GM21619 (cell line): ENCODE measurements at regions not wholly inside any gene's neighbourhood (a gene's known extent, or its start where the extent isn't known, plus 50 kb on each side); places are given as distances from the start of the nearest gene placed in this dataset.
"Not testable (repeated sequence)": the region's sequence is repeated elsewhere in the genome, so short reads cannot be mapped to it uniquely, and the experiment has no call there.

ENCODE experiments used
- ATAC-seq: cut with Tn5 transposase; IDR thresholded peaks from one replicate; pipeline ENCODE4 v1.9.1; 2021; ENCODE audit not compliant: unreplicated experiment

DNA sequence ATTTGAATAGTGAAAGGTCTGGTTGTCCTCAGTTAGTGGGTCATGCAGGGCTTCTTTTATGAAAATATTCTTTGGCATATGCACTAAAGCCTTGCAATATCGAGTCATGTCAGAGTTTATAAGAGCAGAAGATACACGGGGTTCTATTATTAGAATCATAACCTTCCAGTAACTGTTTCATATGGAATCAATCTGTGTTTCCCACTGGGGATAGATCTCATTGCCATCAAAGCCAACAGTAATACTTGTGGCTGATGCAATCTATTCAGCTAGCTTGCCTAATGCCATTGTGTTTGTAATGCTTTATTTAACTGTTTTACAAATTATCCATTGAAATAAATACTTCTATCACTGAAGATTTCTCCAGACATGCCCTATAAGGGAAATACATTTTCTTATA, 746.9 kb upstream of the PCDH9 start:
- ATAC-seq, result no peak

- ATAC-seq, result no peak
These were observed 741.2 kb upstream of the PCDH9 start for GRCh38 chr13:67971291-67971690.

- ATAC-seq, result no peak
These were observed 736.9 kb upstream of the PCDH9 start for GRCh38 chr13:67967031-67967430.

GRCh38 chr13:67966065-67966464, 735.9 kb upstream of the PCDH9 start:
- no peak for ATAC-seq

DNA sequence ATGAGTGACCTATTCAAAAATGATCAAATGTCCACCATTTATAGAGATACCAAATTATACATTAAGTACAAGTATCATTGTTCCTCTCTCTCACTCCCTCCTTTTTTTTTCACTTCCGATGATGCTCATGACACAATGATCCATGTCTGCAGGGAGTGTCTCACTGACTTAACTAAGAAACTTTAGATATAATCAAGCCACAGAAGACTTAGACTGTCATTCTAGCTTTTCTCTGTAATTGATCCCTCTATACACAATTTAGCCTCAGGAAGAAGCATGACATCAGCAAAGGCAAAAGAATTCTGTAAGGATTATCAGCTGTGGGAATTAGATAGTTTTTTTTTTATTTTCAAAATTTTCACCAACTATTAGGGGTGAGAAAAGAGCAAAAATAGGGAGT, 734.9 kb upstream of the PCDH9 start:
- ATAC-seq, result no peak

- no peak for ATAC-seq
These were observed 734.0 kb upstream of the PCDH9 start for GRCh38 chr13:67964091-67964490.

GRCh38 chr13:67961331-67961730, 731.2 kb upstream of the PCDH9 start:
- no peak for ATAC-seq

DNA sequence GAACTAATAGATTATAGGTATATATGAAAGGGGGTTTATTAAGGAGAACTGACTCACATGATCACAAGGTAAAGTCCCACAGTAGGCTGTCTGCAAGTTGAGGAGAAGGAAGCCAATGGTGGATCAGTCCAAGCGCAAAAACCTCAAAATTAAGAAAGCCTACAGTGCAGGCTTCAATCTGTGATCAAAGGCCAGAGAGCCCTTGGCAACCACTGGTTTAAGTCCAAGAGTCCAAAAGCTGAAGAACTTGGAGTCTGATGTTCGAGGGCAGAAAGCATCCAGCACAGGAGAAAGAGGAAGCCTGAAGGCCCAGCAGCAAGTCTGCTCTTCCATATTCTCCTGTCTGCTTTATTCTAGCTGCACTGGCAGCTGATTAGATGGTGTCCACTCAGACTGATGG, 721.3 kb upstream of the PCDH9 start:
- no peak for ATAC-seq

DNA sequence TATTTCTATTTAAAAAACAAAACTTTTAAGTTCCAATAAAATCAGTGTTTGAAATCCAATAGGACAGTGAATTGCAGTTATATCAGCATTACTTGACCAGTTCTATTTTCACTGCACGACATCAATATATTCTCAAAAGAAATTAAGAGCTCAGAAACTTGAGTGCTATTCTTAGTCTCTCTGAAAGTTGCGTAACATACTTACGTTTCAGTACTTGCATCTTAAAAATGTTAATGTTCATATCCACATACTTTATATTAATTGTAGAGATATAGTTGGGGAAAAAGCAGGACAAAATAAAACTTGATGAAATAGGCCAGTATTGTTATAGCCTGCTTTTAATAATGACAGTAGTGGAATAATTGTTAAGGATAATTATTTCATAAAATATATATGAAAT, 720.5 kb upstream of the PCDH9 start:
- ATAC-seq, result no peak

GRCh38 chr13:67946131-67946530, 716.0 kb upstream of the PCDH9 start:
- no peak for ATAC-seq

DNA sequence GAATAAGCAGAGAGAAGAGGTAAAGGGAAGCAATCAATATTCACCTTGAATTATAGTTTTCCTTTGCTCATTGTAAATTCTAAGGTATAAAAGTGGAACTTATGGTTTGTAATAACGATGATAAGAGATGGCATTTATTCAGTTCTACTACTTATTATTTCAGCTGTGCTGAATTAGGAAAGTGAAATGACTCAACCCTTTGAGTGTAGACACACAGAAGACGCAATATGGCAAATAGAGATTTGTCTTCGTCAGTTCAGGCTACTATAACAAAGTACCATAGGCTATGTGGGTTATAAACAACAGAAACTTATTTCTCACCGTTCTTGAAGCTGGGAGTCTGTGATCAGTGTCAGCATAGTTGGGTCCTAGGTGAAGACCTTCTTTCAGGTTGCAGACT, 713.0 kb upstream of the PCDH9 start:
- no peak for ATAC-seq

DNA sequence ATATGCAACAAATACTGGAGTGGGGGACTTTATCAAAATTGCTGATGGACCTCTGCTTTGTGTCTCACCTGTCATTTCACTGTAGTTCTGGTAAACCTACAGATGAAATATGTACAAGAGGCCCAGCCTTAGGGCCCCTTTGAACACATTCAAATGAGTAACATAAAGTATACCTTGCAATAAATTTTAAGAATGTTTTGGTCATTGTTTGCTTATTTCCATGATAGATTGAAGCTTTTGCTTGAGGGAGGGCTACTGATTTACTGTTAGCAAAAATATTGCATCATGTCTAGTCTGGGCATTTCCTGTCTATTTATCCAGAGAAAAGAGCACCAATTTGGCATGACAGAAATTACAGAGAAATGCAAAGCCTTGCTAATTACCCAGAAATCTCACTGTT, 705.5 kb upstream of the PCDH9 start:
- ATAC-seq, result no peak

GRCh38 chr13:67934617-67935330, 704.6 kb upstream of the PCDH9 start:
- ATAC-seq, result no peak

- no peak for ATAC-seq
These were observed 702.9 kb upstream of the PCDH9 start for GRCh38 chr13:67932991-67933390.

- ATAC-seq, result no peak
These were observed 687.3 kb upstream of the PCDH9 start for GRCh38 chr13:67917291-67917987.

DNA sequence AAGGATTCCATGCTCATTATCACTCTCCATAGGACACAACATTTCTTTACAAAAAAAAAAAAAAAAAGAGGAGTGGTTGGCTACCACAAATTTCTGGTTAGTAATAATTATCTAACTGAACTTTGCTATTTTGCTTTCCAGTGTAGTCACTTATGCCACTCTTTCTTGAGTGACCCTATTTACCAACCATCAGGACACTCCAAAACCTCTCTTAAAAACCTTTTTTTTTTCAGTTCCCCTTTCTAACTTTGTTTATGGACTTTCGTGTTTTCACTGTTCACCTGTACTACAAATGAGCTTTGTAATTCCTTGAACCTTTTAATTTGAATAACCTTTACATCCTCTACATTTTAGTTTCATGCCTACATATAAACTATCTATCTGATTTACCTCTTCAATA, 686.5 kb upstream of the PCDH9 start:
- ATAC-seq, result no peak

DNA sequence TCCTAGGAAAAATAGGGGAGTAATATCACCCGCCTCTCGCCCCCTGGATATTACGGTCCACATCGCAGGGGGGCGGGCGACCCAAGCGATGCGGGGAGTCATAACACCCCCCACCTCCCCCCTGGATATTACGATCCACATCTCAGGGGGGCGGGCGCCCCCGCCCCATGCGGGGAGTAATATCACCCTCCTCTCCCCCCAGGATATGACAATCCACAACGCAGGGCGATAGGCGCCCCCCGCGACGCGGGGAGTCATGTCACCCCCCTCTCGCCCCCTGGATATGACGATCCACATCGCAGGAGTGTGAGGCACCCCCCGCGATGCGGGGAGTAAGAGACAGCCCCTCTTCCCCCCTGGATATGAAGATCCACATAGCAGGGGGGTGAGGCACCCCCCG, 684.4 kb upstream of the PCDH9 start:
- ATAC-seq, result no peak

- ATAC-seq, result not testable (repeated sequence)
These were observed 672.8 kb upstream of the PCDH9 start for GRCh38 chr13:67902960-67903359.

- ATAC-seq, result no peak
These were observed 650.8 kb upstream of the PCDH9 start for GRCh38 chr13:67880916-67881315.

- no peak for ATAC-seq
These were observed 648.2 kb upstream of the PCDH9 start for GRCh38 chr13:67878376-67878775.

- ATAC-seq, result no peak
These were observed 646.9 kb upstream of the PCDH9 start for GRCh38 chr13:67877031-67877430.

DNA sequence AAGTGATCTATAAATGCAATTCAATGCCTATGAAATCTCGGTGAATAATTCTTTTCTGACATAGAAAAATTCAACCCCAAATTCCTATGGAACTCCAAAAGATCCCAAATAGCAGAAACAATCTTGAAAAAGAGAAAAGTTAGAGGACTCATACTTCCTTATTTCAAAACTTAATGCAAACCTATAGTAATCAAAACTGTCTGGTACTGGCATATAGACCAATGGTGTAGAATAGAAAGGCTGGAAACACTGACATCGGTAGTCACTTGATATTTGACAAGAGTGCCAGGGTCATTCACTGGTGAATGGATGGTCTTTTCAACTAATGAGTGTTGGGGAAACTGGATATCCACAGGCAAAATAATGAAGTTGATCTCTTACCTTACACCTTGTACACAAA, 637.1 kb upstream of the PCDH9 start:
- no peak for ATAC-seq

DNA sequence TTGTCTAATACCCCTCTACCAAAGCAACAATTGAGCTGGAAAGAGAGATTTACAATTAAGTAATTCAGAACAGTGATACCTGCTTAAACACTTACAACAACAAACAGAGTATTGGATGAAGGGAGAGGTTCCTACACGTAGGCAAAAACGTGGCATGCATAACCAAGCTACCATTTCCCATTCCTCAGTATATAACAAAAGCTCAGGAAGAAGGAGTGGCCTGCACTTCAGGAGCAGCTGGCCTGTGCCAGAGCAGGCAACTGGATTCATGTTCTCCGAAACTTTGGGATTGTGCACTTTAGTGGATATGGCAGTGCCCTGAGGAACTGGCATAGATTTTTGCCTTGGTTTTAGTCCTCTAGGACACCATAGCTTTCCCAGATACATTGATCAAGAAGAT, 630.2 kb upstream of the PCDH9 start:
- ATAC-seq, result no peak
